Muscle of back (tissue), 3 donors: ENCODE measurements at regions not wholly inside any gene's neighbourhood (a gene's known extent, or its start where the extent isn't known, plus 50 kb on each side); places are given as distances from the start of the nearest gene placed in this dataset.
A peak's percentile ranks its signal among the peaks of the same experiment; 100 is the strongest.

Source experiments
- DNase-seq, 3 donors: peaks; one replicate each; pipeline versions ENCODE4 v3.0.0 to v3.0.0-alpha.2; 2013

GRCh38 chr4:155268821-155269220 lies 60.4 kb downstream of the NPY2R start:
- peak in 1 of 3 donors; percentile 1 for DNase-seq

- no peak for DNase-seq
Observed at GRCh38 chr4:155270671-155271070, 62.2 kb downstream of the NPY2R start.

GRCh38 chr4:155271557-155271956 lies 63.1 kb downstream of the NPY2R start:
- DNase-seq, result no peak

GRCh38 chr4:155288999-155289398 lies 80.6 kb downstream of the NPY2R start:
- no peak for DNase-seq
